SK-N-MC (cell line): ENCODE measurements at regions not wholly inside any gene's neighbourhood (a gene's known extent, or its start where the extent isn't known, plus 50 kb on each side); places are given as distances from the start of the nearest gene placed in this dataset.

Experiments used
- DNase-seq: peaks from one replicate; pipeline ENCODE4 v3.0.0-alpha.2; 2011; ENCODE audit warnings: low read depth, low spot score
- H3K27ac ChIP-seq: fragments of 200-600 bp; sonication (generic); 2 replicates; pipeline ENCODE4 v1.5.1; 2016; ENCODE audit warnings: mixed run types
- H3K36me3 ChIP-seq: fragments of 200-600 bp; sonication (generic); 2 replicates; pipeline ENCODE4 v1.6.1; 2017; ENCODE audit warnings: antibody characterized with exemption, low read length, mixed read lengths; ENCODE audit not compliant: insufficient read depth
- H3K4me3 ChIP-seq: fragments of 200-600 bp; sonication (generic); 2 replicates; pipeline ENCODE4 v1.5.1; 2016
- H3K9ac ChIP-seq: fragments of 200-600 bp; sonication (generic); 2 replicates; pipeline ENCODE4 v1.8.0; 2017; ENCODE audit warnings: mixed run types, mixed read lengths; ENCODE audit not compliant: insufficient read length
- H3K9me3 ChIP-seq: fragments of 200-600 bp; sonication (generic); 2 replicates; pipeline ENCODE4 v1.6.1; 2017; ENCODE audit warnings: low read depth, mild to moderate bottlenecking, antibody characterized with exemption, low read length, moderate library complexity, mixed read lengths
- EZH2 ChIP-seq: fragments of 200-600 bp; sonication (generic); IDR thresholded peaks from one replicate; pipeline ENCODE4 v1.6.1; 2017; ENCODE audit warnings: antibody characterized with exemption
- FOXP2 ChIP-seq: optimal IDR thresholded peaks from 2 replicates; pipeline ENCODE3; 2011; ENCODE audit warnings: mild to moderate bottlenecking, moderate library complexity; ENCODE audit not compliant: insufficient read depth; ENCODE audit errors: extremely low read length, control extremely low read depth
- POLR2AphosphoS5 ChIP-seq: IDR thresholded peaks from 2 replicates; pipeline ENCODE4 v1.6.1; 2012; ENCODE audit warnings: mild to moderate bottlenecking, low read depth, low read length, borderline replicate concordance

GRCh38 chr1:34415140-34415539, 238.4 kb downstream of the C1orf94 start:
- no peaks in the 10 kb centered on the region for H3K36me3 ChIP-seq

GRCh38 chr1:34418166-34418565, 241.5 kb downstream of the C1orf94 start:
- Histone ChIP-seq H3K27ac (no peak overlapping the region), H3K9me3 (no peaks in the 10 kb centered on the region), H3K4me3 (no peak overlapping the region), H3K9ac (no peak overlapping the region), H3K36me3 (no peaks in the 10 kb centered on the region)
- no peak for DNase-seq
- TF ChIP-seq POLR2AphosphoS5 = no peak
- no peak for TF ChIP-seq FOXP2
- no peak for TF ChIP-seq EZH2

More at GRCh38 chr1:34415140-34415539, 238.4 kb downstream of the C1orf94 start:
- H3K27ac ChIP-seq = no peak overlapping the region
- no peak overlapping the region for H3K9ac ChIP-seq
- H3K4me3 ChIP-seq = no peak overlapping the region
- no peaks in the 10 kb centered on the region for H3K9me3 ChIP-seq
- TF ChIP-seq POLR2AphosphoS5 = no peak
- TF ChIP-seq EZH2 = no peak
- no peak for TF ChIP-seq FOXP2
- DNase-seq = no peak

GRCh38 chr1:34419663-34420136, 243.0 kb downstream of the C1orf94 start:
- TF ChIP-seq EZH2 = no peak
- TF ChIP-seq POLR2AphosphoS5 = no peak
- TF ChIP-seq FOXP2 = no peak
- H3K27ac ChIP-seq = no peak overlapping the region
- no peaks in the 10 kb centered on the region for H3K9me3 ChIP-seq
- no peaks in the 10 kb centered on the region for H3K36me3 ChIP-seq
- no peak overlapping the region for H3K4me3 ChIP-seq
- no peak for DNase-seq
- H3K9ac ChIP-seq = no peak overlapping the region

- Histone ChIP-seq H3K27ac (no peak overlapping the region), H3K9ac (no peak overlapping the region), H3K36me3 (no peaks in the 10 kb centered on the region), H3K4me3 (no peak overlapping the region), H3K9me3 (no peaks in the 10 kb centered on the region)
- TF ChIP-seq POLR2AphosphoS5 = no peak
- DNase-seq = no peak
Measured at GRCh38 chr1:34425046-34425445, 248.3 kb downstream of the C1orf94 start.

GRCh38 chr1:34425785-34426184, 249.1 kb downstream of the C1orf94 start:
- TF ChIP-seq FOXP2 = no peak
- no peak for TF ChIP-seq POLR2AphosphoS5
- no peak for TF ChIP-seq EZH2
- Histone ChIP-seq H3K36me3 (no peaks in the 10 kb centered on the region), H3K27ac (no peak overlapping the region), H3K4me3 (no peak overlapping the region), H3K9ac (no peak overlapping the region), H3K9me3 (no peaks in the 10 kb centered on the region)
- no peak for DNase-seq

GRCh38 chr1:34426325-34426896, 249.7 kb downstream of the C1orf94 start:
- no peak for DNase-seq

GRCh38 chr1:34427170-34427569, 250.5 kb downstream of the C1orf94 start:
- no peak overlapping the region for H3K4me3 ChIP-seq
- no peak overlapping the region for H3K9ac ChIP-seq
- TF ChIP-seq POLR2AphosphoS5 (no peak), FOXP2 (no peak), EZH2 (no peak)
- no peak for DNase-seq
- H3K27ac ChIP-seq = no peak overlapping the region
- H3K9me3 ChIP-seq = no peaks in the 10 kb centered on the region
- no peaks in the 10 kb centered on the region for H3K36me3 ChIP-seq

More at GRCh38 chr1:34426325-34426896, 249.7 kb downstream of the C1orf94 start:
- no peaks in the 10 kb centered on the region for H3K36me3 ChIP-seq
- H3K27ac ChIP-seq = no peak overlapping the region
- TF ChIP-seq FOXP2 (no peak), EZH2 (no peak), POLR2AphosphoS5 (no peak)
- no peak overlapping the region for H3K4me3 ChIP-seq
- no peak overlapping the region for H3K9ac ChIP-seq
- H3K9me3 ChIP-seq = no peaks in the 10 kb centered on the region

GRCh38 chr1:34433099-34433498, 256.4 kb downstream of the C1orf94 start:
- TF ChIP-seq EZH2 (no peak), FOXP2 (no peak), POLR2AphosphoS5 (no peak)
- no peak overlapping the region for H3K9ac ChIP-seq
- no peak for DNase-seq

GRCh38 chr1:34436836-34437235, 260.1 kb downstream of the C1orf94 start:
- TF ChIP-seq POLR2AphosphoS5 = no peak
- no peak for TF ChIP-seq EZH2
- TF ChIP-seq FOXP2 = no peak
- Histone ChIP-seq H3K27ac (no peak overlapping the region), H3K4me3 (no peak overlapping the region), H3K36me3 (no peaks in the 10 kb centered on the region), H3K9me3 (no peaks in the 10 kb centered on the region), H3K9ac (no peak overlapping the region)
- DNase-seq = no peak

More at GRCh38 chr1:34433099-34433498, 256.4 kb downstream of the C1orf94 start:
- no peak overlapping the region for H3K27ac ChIP-seq
- no peaks in the 10 kb centered on the region for H3K9me3 ChIP-seq
- no peaks in the 10 kb centered on the region for H3K36me3 ChIP-seq
- no peak overlapping the region for H3K4me3 ChIP-seq
